Activated T-helper 2 cell treated with anti-CD3 and anti-CD28 coated beads, Interferon-gamma antibody, Interleukin-2, Interleukin-4, amounts not matched to agents 10 μg/mL and 5 μg/mL and 100 μg/mL, durations not matched to agents 14 hours and 24 hours and 36 hours (primary cell): ENCODE measurements at regions not wholly inside any gene's neighbourhood (a gene's known extent, or its start where the extent isn't known, plus 50 kb on each side); places are given as distances from the start of the nearest gene placed in this dataset.

Experiments
- DNase-seq: peaks from one replicate; pipeline ENCODE4 v3.0.0; 2021; ENCODE audit warnings: low spot score
- H3K27ac Mint-ChIP-seq: one replicate; pipeline ENCODE4 v1.8.0; 2021; ENCODE audit warnings: mixed read lengths
- H3K27me3 Mint-ChIP-seq: one replicate; pipeline ENCODE4 v1.8.0; 2021; ENCODE audit warnings: low read depth, mixed read lengths
- H3K36me3 Mint-ChIP-seq: one replicate; pipeline ENCODE4 v1.8.0; 2021; ENCODE audit warnings: low read depth, mixed read lengths
- H3K4me1 Mint-ChIP-seq: one replicate; pipeline ENCODE4 v1.8.0; 2021; ENCODE audit warnings: low read depth, mixed read lengths
- H3K4me3 Mint-ChIP-seq: one replicate; pipeline ENCODE4 v1.8.0; 2021; ENCODE audit warnings: low read depth, mild to moderate bottlenecking, moderate library complexity, mixed read lengths
- H3K9me3 Mint-ChIP-seq: one replicate; pipeline ENCODE4 v1.8.0; 2021; ENCODE audit warnings: mixed read lengths
- intact Hi-C: fragments of 100-400 bp; cut with micrococcal nuclease; formaldehyde crosslinking; loops from one replicate; pipeline ENCODE4 v1.15.1; 2023

DNA sequence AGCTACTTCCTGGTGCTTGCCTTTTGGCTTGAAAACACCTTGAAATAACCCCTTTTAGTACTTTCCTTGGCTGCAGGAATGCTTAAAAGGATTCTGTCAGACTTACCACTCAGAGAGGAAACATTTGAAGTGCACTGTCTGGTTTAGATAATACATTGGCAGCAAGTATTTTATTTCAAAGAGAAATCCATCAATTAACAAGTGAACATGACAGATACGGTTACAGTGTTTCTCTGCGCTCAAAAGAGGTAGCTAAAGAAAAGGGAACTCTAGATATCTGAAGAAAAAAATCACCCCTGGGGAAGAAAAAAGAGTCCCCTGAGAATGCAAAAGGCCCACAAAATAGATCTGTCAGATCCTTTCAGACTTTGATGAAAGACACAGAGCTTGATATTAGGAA is 421.9 kb downstream of the LRFN5 start:
- no peak for DNase-seq
- Mint-ChIP-seq H3K27me3 (no peaks in the 10 kb centered on the region), H3K27ac (no peak overlapping the region), H3K4me1 (no peaks in the 10 kb centered on the region), H3K36me3 (no peaks in the 10 kb centered on the region), H3K4me3 (no peak overlapping the region), H3K9me3 (peaks cover 21% of the 10 kb centered on the region)
- intact Hi-C loops, result no loop called here

DNA sequence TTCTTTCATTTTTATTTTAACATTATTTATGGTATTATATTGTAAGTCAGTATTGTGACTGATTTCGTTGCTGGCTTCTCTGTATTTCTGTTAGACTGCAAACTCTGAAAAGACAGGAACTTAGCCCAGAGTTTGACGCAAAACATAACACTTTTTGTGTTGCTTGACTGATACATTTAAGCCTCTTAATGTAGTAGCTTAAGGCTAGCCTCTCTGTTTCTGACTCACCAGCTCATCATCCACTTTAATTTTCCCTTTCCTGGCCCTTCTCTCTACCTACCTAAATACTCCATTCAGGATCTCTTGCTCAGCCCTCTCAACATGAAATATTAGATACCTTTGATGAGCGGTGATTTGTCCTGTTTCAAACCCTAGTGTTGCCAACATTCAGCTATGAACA is 420.6 kb downstream of the LRFN5 start:
- Mint-ChIP-seq H3K4me1 (no peaks in the 10 kb centered on the region), H3K27me3 (no peaks in the 10 kb centered on the region), H3K27ac (no peak overlapping the region), H3K36me3 (no peaks in the 10 kb centered on the region), H3K4me3 (no peak overlapping the region), H3K9me3 (peaks cover 21% of the 10 kb centered on the region)
- intact Hi-C loops, result no loop called here
- no peak for DNase-seq

GRCh38 chr14:42023452-42023851 is 416.8 kb downstream of the LRFN5 start:
- H3K27me3 Mint-ChIP-seq, result no peaks in the 10 kb centered on the region
- H3K27ac Mint-ChIP-seq, result no peak overlapping the region
- intact Hi-C loops, result no loop called here
- H3K9me3 Mint-ChIP-seq, result peaks cover 46% of the 10 kb centered on the region
- H3K36me3 Mint-ChIP-seq, result no peaks in the 10 kb centered on the region
- H3K4me3 Mint-ChIP-seq, result no peak overlapping the region
- no peaks in the 10 kb centered on the region for H3K4me1 Mint-ChIP-seq
- DNase-seq, result no peak

DNA sequence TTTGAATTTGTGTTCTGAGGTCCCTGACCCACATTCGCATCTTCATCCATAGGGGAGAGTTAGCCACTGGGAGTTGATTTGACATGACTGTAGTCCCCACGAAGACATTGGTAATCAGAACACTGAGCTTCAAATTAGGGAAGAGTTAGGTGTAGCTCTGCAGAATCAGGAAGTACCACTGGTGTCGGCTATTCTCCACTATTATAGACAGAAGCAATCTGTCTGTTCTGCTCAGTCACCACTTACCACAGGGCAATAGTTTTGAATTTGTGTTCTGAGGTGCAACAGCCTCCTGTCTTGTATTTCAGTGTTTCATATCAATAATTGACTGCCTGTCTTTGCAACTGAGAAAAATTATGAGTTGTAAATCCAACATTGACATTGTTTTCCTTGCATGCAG is 407.6 kb downstream of the LRFN5 start:
- no peak for DNase-seq
- Mint-ChIP-seq H3K4me3 (no peak overlapping the region), H3K27me3 (no peaks in the 10 kb centered on the region), H3K9me3 (peaks cover 38% of the 10 kb centered on the region), H3K36me3 (no peaks in the 10 kb centered on the region), H3K4me1 (no peaks in the 10 kb centered on the region), H3K27ac (no peak overlapping the region)
- intact Hi-C loops, result no loop called here

- intact Hi-C loops, result no loop called here
- H3K27me3 Mint-ChIP-seq, result no peaks in the 10 kb centered on the region
- H3K27ac Mint-ChIP-seq, result no peak overlapping the region
- no peak overlapping the region for H3K4me3 Mint-ChIP-seq
- H3K9me3 Mint-ChIP-seq, result peaks cover 32% of the 10 kb centered on the region
- no peaks in the 10 kb centered on the region for H3K4me1 Mint-ChIP-seq
- DNase-seq, result no peak
- no peaks in the 10 kb centered on the region for H3K36me3 Mint-ChIP-seq
Observed at GRCh38 chr14:42013559-42013958, 406.9 kb downstream of the LRFN5 start.

GRCh38 chr14:42013153-42013552 is 406.5 kb downstream of the LRFN5 start:
- Mint-ChIP-seq H3K9me3 (peaks cover 31% of the 10 kb centered on the region), H3K4me1 (no peaks in the 10 kb centered on the region), H3K4me3 (no peak overlapping the region), H3K27me3 (no peaks in the 10 kb centered on the region), H3K36me3 (no peaks in the 10 kb centered on the region), H3K27ac (no peak overlapping the region)
- intact Hi-C loops, result no loop called here
- no peak for DNase-seq

DNA sequence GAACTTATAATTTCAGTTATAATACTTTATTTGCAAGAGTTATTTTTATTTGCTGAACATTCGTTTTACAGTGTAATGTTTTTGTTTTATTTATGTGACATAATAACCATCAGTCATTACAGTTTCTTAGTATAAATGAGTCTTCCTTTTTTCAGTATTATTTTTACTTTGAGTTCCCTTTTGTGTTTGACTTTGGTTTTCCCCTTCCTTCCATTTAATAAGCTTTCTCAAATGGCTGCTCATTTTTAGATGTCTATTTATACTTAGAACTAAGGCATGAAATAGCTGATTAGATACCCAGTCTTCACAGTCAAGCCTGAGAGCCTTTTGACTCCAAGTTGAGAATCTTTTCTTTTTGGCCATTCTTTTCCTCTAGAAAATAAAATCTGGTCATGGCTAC is 404.5 kb downstream of the LRFN5 start:
- H3K27ac Mint-ChIP-seq, result no peak overlapping the region
- DNase-seq, result no peak
- no peaks in the 10 kb centered on the region for H3K27me3 Mint-ChIP-seq
- H3K4me3 Mint-ChIP-seq, result no peak overlapping the region
- H3K36me3 Mint-ChIP-seq, result no peaks in the 10 kb centered on the region
- H3K9me3 Mint-ChIP-seq, result peaks cover 20% of the 10 kb centered on the region
- no peaks in the 10 kb centered on the region for H3K4me1 Mint-ChIP-seq
- intact Hi-C loops, result no loop called here

DNA sequence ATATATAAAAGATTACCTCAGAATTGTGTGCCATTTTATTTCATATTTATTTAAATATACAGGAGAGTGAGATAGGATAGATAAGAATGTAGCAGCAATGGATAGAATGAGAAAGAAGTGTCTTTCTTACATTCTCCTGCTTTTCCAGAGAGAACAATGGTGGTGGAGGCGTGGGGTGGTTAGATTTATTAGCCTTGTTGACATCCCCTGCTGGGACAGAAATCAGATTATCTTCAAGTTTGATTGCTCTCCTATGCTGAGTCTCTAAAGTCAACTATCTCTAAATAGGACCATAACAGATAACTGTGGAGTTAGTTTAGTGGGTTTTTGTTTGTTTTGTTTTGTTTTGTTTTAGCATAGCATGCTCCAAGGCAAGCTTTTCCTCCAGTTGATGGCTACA is 397.6 kb downstream of the LRFN5 start:
- Mint-ChIP-seq H3K36me3 (no peaks in the 10 kb centered on the region), H3K27me3 (no peaks in the 10 kb centered on the region), H3K27ac (no peak overlapping the region), H3K4me1 (no peaks in the 10 kb centered on the region), H3K4me3 (no peak overlapping the region), H3K9me3 (peaks cover 18% of the 10 kb centered on the region)
- DNase-seq, result no peak
- intact Hi-C loops, result no loop called here

DNA sequence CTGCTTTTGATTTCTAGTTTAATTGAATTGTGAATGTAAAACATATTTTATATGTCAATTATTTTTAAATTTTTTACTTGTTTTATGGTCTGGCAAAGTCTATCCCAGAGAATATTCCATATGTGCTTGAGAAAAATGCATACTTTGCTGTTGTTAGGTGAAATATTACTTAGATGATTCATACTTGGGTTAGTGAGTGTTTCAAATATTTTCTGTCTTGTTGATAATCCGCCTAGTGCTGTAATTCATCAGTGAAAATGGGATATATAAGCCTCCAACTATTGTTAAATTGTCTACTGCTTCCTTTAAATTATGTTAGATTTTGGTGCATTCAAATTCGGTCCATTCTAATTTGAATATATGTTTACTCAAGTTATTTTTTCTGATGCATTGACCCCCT is 395.5 kb downstream of the LRFN5 start:
- Mint-ChIP-seq H3K4me1 (no peaks in the 10 kb centered on the region), H3K4me3 (no peak overlapping the region), H3K9me3 (peaks cover 14% of the 10 kb centered on the region), H3K27me3 (no peaks in the 10 kb centered on the region), H3K36me3 (no peaks in the 10 kb centered on the region), H3K27ac (no peak overlapping the region)
- intact Hi-C loops, result no loop called here
- no peak for DNase-seq

DNA sequence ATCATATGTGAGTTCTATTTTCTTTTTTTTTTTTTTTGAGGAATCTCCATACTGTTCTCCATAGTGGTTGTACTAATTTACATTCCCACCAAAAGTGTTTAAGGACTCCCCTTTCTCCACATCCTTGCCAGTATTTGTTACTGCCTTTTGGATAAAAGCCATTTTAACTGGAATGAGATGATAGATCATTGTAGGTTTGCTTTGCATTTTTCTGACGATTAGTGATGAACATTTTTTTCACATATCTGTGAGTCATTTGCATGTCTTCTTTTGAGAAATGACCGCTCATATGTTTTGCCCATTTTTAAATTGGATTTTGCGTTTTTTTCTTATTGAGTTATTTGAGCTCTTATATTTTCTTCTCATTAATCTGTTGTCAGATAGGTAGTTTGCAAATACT is 394.8 kb downstream of the LRFN5 start:
- Mint-ChIP-seq H3K4me3 (no peak overlapping the region), H3K4me1 (no peaks in the 10 kb centered on the region), H3K9me3 (peaks cover 14% of the 10 kb centered on the region), H3K36me3 (no peaks in the 10 kb centered on the region), H3K27ac (no peak overlapping the region), H3K27me3 (no peaks in the 10 kb centered on the region)
- intact Hi-C loops, result no loop called here
- DNase-seq, result no peak

DNA sequence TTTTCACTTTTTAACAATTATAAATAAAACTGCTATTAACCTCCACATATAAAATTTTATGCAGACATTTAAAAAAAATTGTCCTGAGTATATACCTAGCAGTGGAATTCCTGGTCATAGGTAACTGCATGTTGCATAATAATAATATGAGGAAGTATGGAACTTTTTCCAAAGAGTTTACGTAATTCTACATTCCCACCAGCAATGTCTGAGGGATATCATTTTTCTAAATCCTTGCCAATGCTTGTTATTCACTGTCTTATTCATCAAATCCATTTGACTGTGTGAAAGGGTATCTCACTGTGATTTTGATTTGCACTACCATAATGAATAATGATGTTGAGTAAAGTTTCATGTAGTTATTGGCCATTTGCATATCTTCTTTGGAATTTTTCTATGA is 393.8 kb downstream of the LRFN5 start:
- intact Hi-C loops, result no loop called here
- DNase-seq, result no peak
- Mint-ChIP-seq H3K4me1 (no peaks in the 10 kb centered on the region), H3K4me3 (no peak overlapping the region), H3K36me3 (no peaks in the 10 kb centered on the region), H3K27ac (no peak overlapping the region), H3K9me3 (peaks cover 14% of the 10 kb centered on the region), H3K27me3 (no peaks in the 10 kb centered on the region)

- Mint-ChIP-seq H3K27me3 (no peaks in the 10 kb centered on the region), H3K27ac (no peak overlapping the region), H3K36me3 (no peaks in the 10 kb centered on the region), H3K9me3 (peaks cover 14% of the 10 kb centered on the region), H3K4me3 (no peak overlapping the region), H3K4me1 (no peaks in the 10 kb centered on the region)
- no peak for DNase-seq
- intact Hi-C loops, result no loop called here
Observed at GRCh38 chr14:41993687-41994086, 387.0 kb downstream of the LRFN5 start.

DNA sequence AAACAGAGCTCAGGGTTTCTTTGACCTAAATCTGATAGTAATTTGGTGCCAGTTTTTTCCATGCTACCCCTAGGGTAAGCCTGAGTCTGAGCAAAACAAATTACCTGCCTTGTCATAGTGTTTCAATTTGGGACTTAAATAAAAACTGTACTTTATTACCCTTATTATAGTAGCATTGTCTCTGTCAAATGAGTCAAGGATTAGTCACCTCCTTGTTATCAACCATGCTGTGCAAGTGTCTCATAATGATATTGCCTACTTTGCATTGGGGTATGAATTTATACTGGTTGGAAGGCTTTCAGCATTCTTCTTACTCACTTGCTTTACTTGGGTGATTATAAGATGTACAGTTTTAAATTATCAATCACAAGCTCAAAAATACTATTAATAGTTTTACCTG is 380.0 kb downstream of the LRFN5 start:
- intact Hi-C loops, result no loop called here
- H3K4me1 Mint-ChIP-seq, result no peaks in the 10 kb centered on the region
- no peak for DNase-seq
- H3K27ac Mint-ChIP-seq, result no peak overlapping the region
- H3K27me3 Mint-ChIP-seq, result no peaks in the 10 kb centered on the region
- no peak overlapping the region for H3K4me3 Mint-ChIP-seq
- no peaks in the 10 kb centered on the region for H3K36me3 Mint-ChIP-seq
- H3K9me3 Mint-ChIP-seq, result peaks cover 18% of the 10 kb centered on the region

- H3K4me1 Mint-ChIP-seq, result no peaks in the 10 kb centered on the region
- H3K4me3 Mint-ChIP-seq, result no peak overlapping the region
- H3K27me3 Mint-ChIP-seq, result no peaks in the 10 kb centered on the region
- H3K9me3 Mint-ChIP-seq, result peaks cover 22% of the 10 kb centered on the region
- H3K36me3 Mint-ChIP-seq, result no peaks in the 10 kb centered on the region
- intact Hi-C loops, result no loop called here
- H3K27ac Mint-ChIP-seq, result no peak overlapping the region
- no peak for DNase-seq
Observed at GRCh38 chr14:41986083-41986645, 379.5 kb downstream of the LRFN5 start.
